ENCODE measurements at regions not wholly inside any gene's neighbourhood (a gene's known extent, or its start where the extent isn't known, plus 50 kb on each side); places are given as distances from the start of the nearest gene placed in this dataset.

GRCh38 chr2:9105601-9106337 is 100.8 kb upstream of the ASAP2 start:
- DNase-seq (ENCODE audit: low read depth), result no peak

- DNase-seq (ENCODE audit: low read depth), result no peak
Observed at GRCh38 chr2:9103663-9104277, 100.3 kb upstream of the MBOAT2 start.

- DNase-seq (ENCODE audit: low read depth), result no peak
Observed at GRCh38 chr2:9102861-9103662, 99.6 kb upstream of the MBOAT2 start.

GRCh38 chr2:9101763-9102425 is 98.4 kb upstream of the MBOAT2 start:
- DNase-seq (ENCODE audit: low read depth), result no peak

GRCh38 chr2:9100080-9100876 is 96.8 kb upstream of the MBOAT2 start:
- no peak for DNase-seq (ENCODE audit: low read depth)

DNA sequence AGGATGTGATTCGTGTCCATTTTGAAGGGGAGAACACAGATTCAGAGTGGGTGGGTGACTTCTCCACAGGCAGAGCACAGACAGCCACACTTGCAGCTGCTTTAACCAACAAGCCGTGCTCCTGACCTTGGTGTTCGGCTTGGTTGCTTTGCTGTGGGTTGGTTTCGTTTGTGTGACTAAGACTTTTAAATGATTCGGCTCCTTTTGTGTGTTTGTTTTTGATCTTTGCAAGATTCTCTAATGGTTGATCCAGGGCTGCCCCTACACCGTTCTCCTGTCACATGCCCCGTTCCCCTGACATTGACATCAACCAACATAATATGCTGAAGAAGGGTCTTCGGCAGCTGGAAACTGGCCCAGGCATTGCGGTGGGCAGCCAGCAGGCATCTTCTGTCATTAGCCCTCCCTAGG is 95.9 kb upstream of the MBOAT2 start:
- no peak for DNase-seq (ENCODE audit: low read depth)

- DNase-seq (ENCODE audit: low read depth), result no peak
Observed at GRCh38 chr2:9097892-9098291, 94.4 kb upstream of the MBOAT2 start.

GRCh38 chr2:9097239-9097638 is 93.8 kb upstream of the MBOAT2 start:
- DNase-seq (ENCODE audit: low read depth), result no peak

- no peak for DNase-seq (ENCODE audit: low read depth)
Observed at GRCh38 chr2:9096761-9097160, 93.3 kb upstream of the MBOAT2 start.

DNA sequence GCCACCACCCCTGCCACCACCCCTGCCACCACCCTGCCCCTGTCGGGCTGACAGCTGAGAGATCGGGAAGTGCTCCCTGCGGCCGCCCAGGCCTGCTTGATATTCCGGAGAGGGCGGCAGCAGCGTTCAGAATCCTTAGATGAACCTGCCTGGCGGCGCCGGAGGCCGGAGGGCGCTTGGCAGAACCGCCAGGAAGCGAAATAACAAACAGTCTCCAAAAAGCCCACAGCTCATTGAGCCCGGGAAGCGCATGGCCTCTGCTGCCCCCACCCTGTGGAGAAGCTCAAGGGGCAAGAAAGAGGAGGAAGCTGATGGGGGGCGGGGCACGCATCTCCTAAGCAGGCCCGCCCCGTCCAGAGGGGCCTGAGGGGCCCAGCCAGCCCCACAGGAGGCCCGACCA is 92.2 kb upstream of the MBOAT2 start:
- no peak for DNase-seq (ENCODE audit: low read depth)

GRCh38 chr2:9095226-9095625 is 91.7 kb upstream of the MBOAT2 start:
- DNase-seq (ENCODE audit: low read depth), result no peak

DNA sequence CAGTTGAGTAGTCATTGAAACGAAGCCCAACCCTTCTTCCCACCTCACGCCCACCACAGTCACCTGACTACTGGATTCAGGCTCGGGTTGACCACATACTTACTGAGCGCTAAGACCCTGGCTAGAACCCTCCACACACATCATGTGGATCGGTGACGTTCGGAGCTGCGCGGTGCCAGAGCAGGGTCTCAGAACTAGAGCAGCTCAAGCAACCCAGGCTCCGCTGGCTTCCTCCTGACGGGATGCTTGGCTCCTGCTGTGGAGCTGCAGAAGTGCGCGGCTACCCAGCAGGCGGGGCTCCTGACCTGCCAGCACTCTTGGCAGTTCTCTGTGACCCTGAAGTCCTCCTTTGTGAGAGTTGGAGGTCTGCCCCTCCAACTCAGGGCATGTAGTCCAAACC is 90.6 kb upstream of the MBOAT2 start:
- no peak for DNase-seq (ENCODE audit: low read depth)

DNA sequence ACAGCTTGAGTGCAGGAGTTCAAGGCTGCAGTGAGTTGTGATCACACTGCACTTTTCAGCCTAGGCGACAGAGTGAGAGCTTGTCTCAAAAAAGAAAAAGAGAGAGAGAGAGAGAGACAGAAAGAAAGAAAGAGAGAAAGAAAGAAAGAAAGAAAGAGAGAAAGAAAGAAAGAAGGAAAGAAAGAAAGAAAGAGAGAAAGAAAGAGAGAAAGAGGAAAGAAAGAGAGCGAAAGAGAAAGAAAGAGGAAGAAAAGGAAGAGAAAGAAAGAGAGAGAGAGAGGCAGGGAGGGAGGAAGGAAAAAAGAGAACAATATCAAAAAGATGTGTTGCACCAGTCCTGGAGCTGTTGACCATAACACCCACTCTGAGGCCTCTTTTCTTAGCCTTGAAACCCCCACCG is 89.8 kb upstream of the MBOAT2 start:
- no peak for DNase-seq (ENCODE audit: low read depth)

GRCh38 chr2:9092383-9093282 is 89.1 kb upstream of the MBOAT2 start:
- no peak for DNase-seq (ENCODE audit: low read depth)

- DNase-seq (ENCODE audit: low read depth), result no peak
Observed at GRCh38 chr2:9091811-9092210, 88.3 kb upstream of the MBOAT2 start.

DNA sequence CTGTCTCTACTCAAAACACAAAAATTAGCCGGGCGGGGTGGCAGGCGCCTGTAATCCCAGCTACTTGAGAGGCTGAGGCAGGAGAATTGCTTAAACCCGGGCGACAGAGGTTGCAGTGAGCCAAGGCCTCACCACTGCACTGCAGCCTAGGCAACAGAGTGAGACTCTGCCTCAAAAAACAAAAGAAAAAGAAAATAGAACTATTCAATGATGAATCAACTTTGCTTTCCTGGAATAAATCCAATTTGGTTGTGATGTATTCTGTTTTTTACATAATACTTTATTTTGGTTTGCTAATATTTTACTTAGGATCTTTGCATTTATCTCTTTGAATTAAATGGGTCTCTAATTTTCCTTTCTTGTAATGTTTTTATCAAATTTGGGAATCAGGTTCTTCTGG is 86.3 kb upstream of the MBOAT2 start:
- DNase-seq (ENCODE audit: low read depth), result no peak

DNA sequence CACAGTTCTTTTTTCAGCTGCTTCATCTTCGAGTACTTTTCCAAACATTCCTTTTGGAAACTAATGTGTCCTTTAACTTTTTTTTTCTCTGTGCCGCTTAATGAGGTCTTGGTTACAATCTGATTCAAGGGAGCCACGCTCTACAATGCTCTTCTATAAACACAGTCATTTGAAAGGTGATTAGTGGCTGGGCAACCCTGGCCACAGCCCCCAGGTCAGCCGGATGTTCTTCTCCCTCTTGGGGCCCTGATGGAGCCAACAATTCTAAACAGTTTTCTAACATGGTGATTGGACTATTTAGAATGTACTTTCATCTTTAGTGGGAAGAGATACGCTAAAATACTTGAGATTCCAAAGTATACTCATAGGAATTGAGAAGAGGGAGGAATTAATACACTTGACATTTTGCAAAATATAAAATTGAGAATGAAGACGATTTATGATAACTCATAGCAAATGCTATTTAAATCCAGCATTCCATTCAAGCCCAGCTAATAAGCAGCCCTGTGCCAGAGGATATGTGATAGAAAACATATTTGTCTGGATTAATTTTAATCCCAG is 83.7 kb upstream of the MBOAT2 start:
- DNase-seq (ENCODE audit: low read depth), result no peak

- no peak for DNase-seq (ENCODE audit: low read depth)
Observed at GRCh38 chr2:9086465-9086864, 83.0 kb upstream of the MBOAT2 start.

DNA sequence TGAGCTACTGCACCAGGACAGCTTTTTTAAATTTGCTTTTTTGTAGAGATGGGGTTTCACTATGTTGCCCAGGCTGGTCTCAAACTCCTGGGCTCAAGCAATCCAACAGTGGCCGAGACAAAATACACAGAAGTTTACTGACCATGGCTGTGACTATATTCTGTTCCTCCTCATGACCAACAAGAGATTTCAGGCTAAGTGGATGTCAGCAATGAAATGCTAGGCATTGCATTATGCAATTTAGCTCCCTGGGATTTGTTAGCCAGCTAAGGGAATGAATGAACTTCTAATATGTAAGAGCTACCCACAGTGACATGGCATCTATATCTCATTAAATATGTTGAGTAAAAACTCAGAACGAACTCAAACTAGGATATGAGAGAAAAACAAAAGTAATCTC is 81.9 kb upstream of the MBOAT2 start:
- DNase-seq (ENCODE audit: low read depth), result no peak

- no peak for DNase-seq (ENCODE audit: low read depth)
Observed at GRCh38 chr2:9083287-9083686, 79.8 kb upstream of the MBOAT2 start.

Data from activated gamma-delta T cell treated with anti-CD3 and anti-CD28 coated beads, Interleukin-2, amount 50 U/mL, for 16 hours (primary cell).